HG02798 (cell line): ENCODE measurements at regions not wholly inside any gene's neighbourhood (a gene's known extent, or its start where the extent isn't known, plus 50 kb on each side); places are given as distances from the start of the nearest gene placed in this dataset.

Experiments used
- ATAC-seq: cut with Tn5 transposase; IDR thresholded peaks from one replicate; pipeline ENCODE4 v1.9.1; 2021; ENCODE audit warnings: mild to moderate bottlenecking; ENCODE audit not compliant: unreplicated experiment, poor library complexity

GRCh38 chr4:22045051-22045630 lies 96.6 kb upstream of the KCNIP4 start:
- ATAC-seq, result no peak

- no peak for ATAC-seq
These were observed 82.9 kb upstream of the KCNIP4 start for GRCh38 chr4:22031423-22031822.

GRCh38 chr4:22030881-22031280 lies 82.3 kb upstream of the KCNIP4 start:
- no peak for ATAC-seq

GRCh38 chr4:22030307-22030706 lies 81.7 kb upstream of the KCNIP4 start:
- ATAC-seq, result no peak

- no peak for ATAC-seq
These were observed 81.2 kb upstream of the KCNIP4 start for GRCh38 chr4:22029803-22030202.

- no peak for ATAC-seq
These were observed 72.5 kb upstream of the KCNIP4 start for GRCh38 chr4:22021106-22021505.

- ATAC-seq, result no peak
These were observed 71.6 kb upstream of the KCNIP4 start for GRCh38 chr4:22020129-22020528.

GRCh38 chr4:22019676-22020075 lies 71.1 kb upstream of the KCNIP4 start:
- ATAC-seq, result no peak

GRCh38 chr4:22014222-22014741 lies 65.7 kb upstream of the KCNIP4 start:
- no peak for ATAC-seq

- ATAC-seq, result no peak
These were observed 55.3 kb upstream of the KCNIP4 start for GRCh38 chr4:22003878-22004277.
